Uterus (tissue), 2 donors: ENCODE measurements at regions not wholly inside any gene's neighbourhood (a gene's known extent, or its start where the extent isn't known, plus 50 kb on each side); places are given as distances from the start of the nearest gene placed in this dataset.

Experiments used
- POLR2A ChIP-seq, 2 donors: fragments of 450-650 bp; IDR thresholded peaks; one replicate each; pipeline ENCODE4 v1.6.1; 2016; ENCODE audit warnings: antibody characterized with exemption in 2 of 2, mild to moderate bottlenecking in 1 of 2, moderate library complexity in 1 of 2
- TF ChIP-seq, protein P1 (sequence below), 4 experiments: fragments of 200-600 bp in 2 of 4; fragments of 450-650 bp in 2 of 4; sonication (generic) in 2 of 4; IDR thresholded peaks; one replicate each; pipeline ENCODE4 v1.5.1; 2016 to 2019; ENCODE audit warnings: antibody characterized with exemption in 4 of 4, mild to moderate bottlenecking in 2 of 4, moderate library complexity in 1 of 4

DNA sequence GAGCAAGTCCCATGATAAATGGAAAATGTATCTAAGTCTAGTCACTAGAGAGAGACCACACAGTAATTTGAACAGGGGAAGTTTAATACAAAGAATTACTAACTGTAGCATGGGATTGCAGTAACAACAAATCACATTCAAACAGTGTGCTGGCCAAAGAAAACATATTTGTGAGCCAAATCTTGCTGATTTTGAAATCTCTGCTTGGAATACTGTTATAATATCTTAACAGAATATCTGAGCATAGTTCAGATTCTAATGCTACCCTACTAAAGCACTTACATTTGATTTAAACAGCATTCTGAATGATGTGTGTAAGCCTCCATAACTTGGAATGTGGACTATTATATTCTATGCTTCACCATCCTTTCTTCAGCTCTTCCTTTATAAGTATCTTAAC lies 270.0 kb upstream of the BRINP3 start:
- no peak for TF ChIP-seq POLR2A (IDR thresholded peaks at IDR 0.05)
- TF ChIP-seq, protein P1, sequence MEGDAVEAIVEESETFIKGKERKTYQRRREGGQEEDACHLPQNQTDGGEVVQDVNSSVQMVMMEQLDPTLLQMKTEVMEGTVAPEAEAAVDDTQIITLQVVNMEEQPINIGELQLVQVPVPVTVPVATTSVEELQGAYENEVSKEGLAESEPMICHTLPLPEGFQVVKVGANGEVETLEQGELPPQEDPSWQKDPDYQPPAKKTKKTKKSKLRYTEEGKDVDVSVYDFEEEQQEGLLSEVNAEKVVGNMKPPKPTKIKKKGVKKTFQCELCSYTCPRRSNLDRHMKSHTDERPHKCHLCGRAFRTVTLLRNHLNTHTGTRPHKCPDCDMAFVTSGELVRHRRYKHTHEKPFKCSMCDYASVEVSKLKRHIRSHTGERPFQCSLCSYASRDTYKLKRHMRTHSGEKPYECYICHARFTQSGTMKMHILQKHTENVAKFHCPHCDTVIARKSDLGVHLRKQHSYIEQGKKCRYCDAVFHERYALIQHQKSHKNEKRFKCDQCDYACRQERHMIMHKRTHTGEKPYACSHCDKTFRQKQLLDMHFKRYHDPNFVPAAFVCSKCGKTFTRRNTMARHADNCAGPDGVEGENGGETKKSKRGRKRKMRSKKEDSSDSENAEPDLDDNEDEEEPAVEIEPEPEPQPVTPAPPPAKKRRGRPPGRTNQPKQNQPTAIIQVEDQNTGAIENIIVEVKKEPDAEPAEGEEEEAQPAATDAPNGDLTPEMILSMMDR (IDR thresholded peaks at IDR 0.05) = no peak
